GM23338 (cell line): ENCODE measurements at regions not wholly inside any gene's neighbourhood (a gene's known extent, or its start where the extent isn't known, plus 50 kb on each side); places are given as distances from the start of the nearest gene placed in this dataset.

Experiments
- ATAC-seq: fragments of 200-7000 bp; cut with Tn5 transposase; 3 replicates; pipeline ENCODE4 v1.9.1; 2020
- DNase-seq: peaks from one replicate; pipeline ENCODE4 v3.0.0-alpha.2; 2015; ENCODE audit warnings: low spot score
- H2AFZ ChIP-seq: fragments of 200-600 bp; sonication (generic); 2 replicates; pipeline ENCODE4 v1.8.0; 2016; ENCODE audit warnings: antibody characterized with exemption, mild to moderate bottlenecking, moderate library complexity
- H3F3A ChIP-seq: fragments of 200-600 bp; sonication (generic); replicated peaks from 2 replicates; pipeline ENCODE4 v1.8.0; 2017; ENCODE audit warnings: antibody characterized with exemption, mixed run types, low read depth
- H3K27ac ChIP-seq: fragments of 200-600 bp; sonication (generic); 2 replicates; pipeline ENCODE4 v1.6.1; 2016; ENCODE audit warnings: low read depth
- H3K27me3 ChIP-seq: fragments of 200-600 bp; sonication (generic); 2 replicates; pipeline ENCODE4 v1.8.0; 2016; ENCODE audit warnings: mild to moderate bottlenecking, mixed run types, moderate library complexity; ENCODE audit not compliant: insufficient read depth
- H3K36me3 ChIP-seq: fragments of 200-600 bp; sonication (generic); 2 replicates; pipeline ENCODE4 v1.8.0; 2016; ENCODE audit warnings: mild to moderate bottlenecking; ENCODE audit not compliant: insufficient read depth
- H3K4me1 ChIP-seq: fragments of 200-600 bp; sonication (generic); 2 replicates; pipeline ENCODE4 v1.8.0; 2016; ENCODE audit warnings: mild to moderate bottlenecking, moderate library complexity; ENCODE audit not compliant: insufficient read depth
- H3K4me2 ChIP-seq: fragments of 200-600 bp; sonication (generic); 2 replicates; pipeline ENCODE4 v1.7.1; 2017; ENCODE audit warnings: mixed run types
- H3K4me3 ChIP-seq: fragments of 200-600 bp; sonication (generic); 2 replicates; pipeline ENCODE4 v1.6.1; 2016; ENCODE audit warnings: mixed run types
- H3K79me2 ChIP-seq: fragments of 200-600 bp; sonication (generic); replicated peaks from 2 replicates; pipeline ENCODE4 v1.8.0; 2017; ENCODE audit warnings: mild to moderate bottlenecking; ENCODE audit not compliant: insufficient read depth
- H3K9me2 ChIP-seq: fragments of 200-600 bp; sonication (generic); 2 replicates; pipeline ENCODE4 v1.8.0; 2017; ENCODE audit not compliant: insufficient read depth
- H4K20me1 ChIP-seq: fragments of 200-600 bp; sonication (generic); replicated peaks from 2 replicates; pipeline ENCODE4 v1.8.0; 2017; ENCODE audit warnings: mild to moderate bottlenecking; ENCODE audit not compliant: insufficient read depth
- H3K27ac Mint-ChIP-seq: 2 replicates; pipeline ENCODE4 v1.8.0; 2020; ENCODE audit warnings: inconsistent platforms, mild to moderate bottlenecking, moderate library complexity, mixed read lengths
- H3K27me3 Mint-ChIP-seq: 3 replicates; pipeline ENCODE4 v1.8.0; 2022; ENCODE audit warnings: low read depth, mild to moderate bottlenecking, moderate library complexity, mixed read lengths, inconsistent platforms; ENCODE audit not compliant: insufficient read depth, poor library complexity
- H3K36me3 Mint-ChIP-seq: 3 replicates; pipeline ENCODE4 v1.8.0; 2021; ENCODE audit warnings: low read depth, mild to moderate bottlenecking, inconsistent platforms, moderate library complexity, mixed read lengths
- H3K4me1 Mint-ChIP-seq: 3 replicates; pipeline ENCODE4 v1.8.0; 2020; ENCODE audit warnings: mild to moderate bottlenecking, inconsistent platforms, mixed read lengths
- H3K4me3 Mint-ChIP-seq: 3 replicates; pipeline ENCODE4 v1.8.0; 2021; ENCODE audit warnings: moderate library complexity, mild to moderate bottlenecking, inconsistent platforms, mixed read lengths
- H3K9me3 Mint-ChIP-seq: 3 replicates; pipeline ENCODE4 v1.8.0; 2020; ENCODE audit warnings: moderate library complexity, mild to moderate bottlenecking, inconsistent platforms, mixed read lengths
- CREB1 ChIP-seq: fragments of 250-450 bp; sonication (Bioruptor Pico); IDR thresholded peaks from 2 replicates; pipeline ENCODE4 v1.5.0; 2020; ENCODE audit warnings: low read depth, mild to moderate bottlenecking, moderate library complexity
- CTCF ChIP-seq, 2 experiments: fragments of 200-600 bp in 1 of 2; sonication (generic) in 1 of 2; conservative IDR thresholded peaks; 2 replicates each; pipeline versions ENCODE4 v1.5.1 to v1.6.1; 2016 to 2017; ENCODE audit warnings: antibody characterized with exemption in 2 of 2, low read depth in 2 of 2, mild to moderate bottlenecking in 2 of 2, moderate library complexity in 1 of 2
- ETS1 ChIP-seq: IDR thresholded peaks from 2 replicates; pipeline ENCODE4 v1.6.1; 2016; ENCODE audit warnings: antibody characterized with exemption
- EZH2 ChIP-seq: fragments of 200-600 bp; sonication (generic); IDR thresholded peaks from one replicate; pipeline ENCODE4 v1.8.0; 2017; ENCODE audit warnings: antibody characterized with exemption, mild to moderate bottlenecking, low read depth; ENCODE audit not compliant: unreplicated experiment
- EZH2phosphoT487 ChIP-seq: fragments of 200-600 bp; sonication (generic); IDR thresholded peaks from one replicate; pipeline ENCODE4 v1.8.1; 2018; ENCODE audit warnings: antibody characterized with exemption; ENCODE audit not compliant: unreplicated experiment
- JUNB ChIP-seq: IDR thresholded peaks from one replicate; pipeline ENCODE4 v1.6.1; 2016; ENCODE audit warnings: antibody characterized with exemption; ENCODE audit not compliant: unreplicated experiment
- NANOG ChIP-seq: IDR thresholded peaks from 2 replicates; pipeline ENCODE4 v1.6.1; 2016; ENCODE audit warnings: antibody characterized with exemption, borderline replicate concordance
- POLR2AphosphoS5 ChIP-seq: IDR thresholded peaks from 2 replicates; pipeline ENCODE4 v1.6.1; 2016; ENCODE audit warnings: antibody characterized with exemption, low read depth
- STAT1 ChIP-seq: IDR thresholded peaks from one replicate; pipeline ENCODE4 v1.6.1; 2016; ENCODE audit warnings: antibody characterized with exemption; ENCODE audit not compliant: unreplicated experiment
- ZNF114 ChIP-seq: fragments of 250-450 bp; sonication (Bioruptor Pico); IDR thresholded peaks from 2 replicates; pipeline ENCODE4 v1.5.0; 2020; ENCODE audit warnings: mild to moderate bottlenecking, moderate library complexity
- ZNF331 ChIP-seq: fragments of 250-450 bp; sonication (Bioruptor Pico); IDR thresholded peaks from 2 replicates; pipeline ENCODE4 v1.5.0; 2020; ENCODE audit warnings: low read depth, mild to moderate bottlenecking, moderate library complexity

- no peak for DNase-seq
- Mint-ChIP-seq H3K4me3 (no peak overlapping the region), H3K36me3 (peaks cover 14% of the 10 kb centered on the region), H3K9me3 (peaks cover 26% of the 10 kb centered on the region), H3K4me1 (no peaks in the 10 kb centered on the region), H3K27ac (no peak overlapping the region), H3K27me3 (no peaks in the 10 kb centered on the region)
- no peaks in the 10 kb centered on the region for H3K27me3 ChIP-seq
- H3K79me2 ChIP-seq, result no peaks in the 10 kb centered on the region
- H4K20me1 ChIP-seq, result no peaks in the 10 kb centered on the region
- no peak overlapping the region for H3K27ac ChIP-seq
- no peaks in the 10 kb centered on the region for H3K36me3 ChIP-seq
- no peak overlapping the region for H3K4me3 ChIP-seq
- no peaks in the 10 kb centered on the region for H3F3A ChIP-seq
- H2AFZ ChIP-seq, result no peak overlapping the region
- no peaks in the 10 kb centered on the region; the same call in 1 of the 2 replicates for H3K9me2 ChIP-seq
- H3K4me1 ChIP-seq, result no peaks in the 10 kb centered on the region
- no peak for ATAC-seq
- TF ChIP-seq CTCF (conservative IDR thresholded peaks at IDR 0.05; ENCODE audit: low read depth in 2 of 2) (no peak), POLR2AphosphoS5 (no peak), NANOG (no peak), JUNB (no peak), EZH2phosphoT487 (no peak), CREB1 (no peak), STAT1 (no peak), EZH2 (no peak)
- H3K4me2 ChIP-seq, result no peak overlapping the region
Measured at GRCh38 chr3:101104321-101104720, 111.1 kb upstream of the ABI3BP start.

- Histone ChIP-seq H2AFZ (no peak overlapping the region), H3K4me2 (no peak overlapping the region)
- TF ChIP-seq ETS1, result no peak
- TF ChIP-seq NANOG, result no peak
- TF ChIP-seq ZNF331 (CRISPR knock-in tag), result no peak
- TF ChIP-seq ZNF114 (CRISPR knock-in tag), result no peak
- no peak for TF ChIP-seq CTCF (conservative IDR thresholded peaks at IDR 0.05; ENCODE audit: low read depth in 2 of 2)
- TF ChIP-seq STAT1, result no peak
Measured at GRCh38 chr3:101102678-101103296, 109.6 kb upstream of the ABI3BP start.

More at GRCh38 chr3:101102678-101103296, 109.6 kb upstream of the ABI3BP start:
- DNase-seq (no peak), ATAC-seq (no peak)
- H4K20me1 ChIP-seq, result no peaks in the 10 kb centered on the region
- Mint-ChIP-seq H3K4me3 (no peak overlapping the region), H3K4me1 (no peaks in the 10 kb centered on the region), H3K27ac (no peak overlapping the region), H3K36me3 (peaks cover 6% of the 10 kb centered on the region), H3K27me3 (peaks cover 4% of the 10 kb centered on the region), H3K9me3 (peaks cover 10% of the 10 kb centered on the region)
- no peaks in the 10 kb centered on the region for H3K27me3 ChIP-seq
- H3F3A ChIP-seq, result no peaks in the 10 kb centered on the region
- no peak overlapping the region for H3K4me3 ChIP-seq
- H3K27ac ChIP-seq, result no peak overlapping the region
- no peaks in the 10 kb centered on the region; the same call in 1 of the 2 replicates for H3K9me2 ChIP-seq
- no peaks in the 10 kb centered on the region for H3K79me2 ChIP-seq
- no peaks in the 10 kb centered on the region for H3K36me3 ChIP-seq
- H3K4me1 ChIP-seq, result no peaks in the 10 kb centered on the region
